Omental fat pad (tissue), 3 donors: ENCODE measurements at regions not wholly inside any gene's neighbourhood (a gene's known extent, or its start where the extent isn't known, plus 50 kb on each side); places are given as distances from the start of the nearest gene placed in this dataset.

Source experiments
- ATAC-seq: fragments of 150-250 bp; one replicate; pipeline ENCODE4 v1.9.1; 2016; ENCODE audit warnings: mild to moderate bottlenecking, moderate library complexity; ENCODE audit not compliant: low FRiP score
- DNase-seq: peaks from one replicate; pipeline ENCODE4 v3.0.0-alpha.2; 2019; ENCODE audit warnings: low spot score
- CTCF ChIP-seq, 3 donors: fragments of 450-650 bp; IDR thresholded peaks; one replicate each; pipeline ENCODE4 v1.5.1; 2016 to 2017; ENCODE audit warnings: antibody characterized with exemption in 3 of 3, mild to moderate bottlenecking in 3 of 3, moderate library complexity in 2 of 3

GRCh38 chr6:30806581-30807183 is 62.3 kb upstream of the IER3 start:
- DNase-seq (no peak), ATAC-seq (no peak)
- TF ChIP-seq CTCF (IDR thresholded peaks at IDR 0.05): no peak

GRCh38 chr6:30804333-30804732 is 60.0 kb upstream of the IER3 start:
- no peak for ATAC-seq
- no peak for TF ChIP-seq CTCF (IDR thresholded peaks at IDR 0.05)

GRCh38 chr6:30802731-30803130 is 58.4 kb upstream of the IER3 start:
- DNase-seq (no peak), ATAC-seq (no peak)
- no peak for TF ChIP-seq CTCF (IDR thresholded peaks at IDR 0.05)

More at GRCh38 chr6:30804333-30804732, 60.0 kb upstream of the IER3 start:
- DNase-seq: no peak

DNA sequence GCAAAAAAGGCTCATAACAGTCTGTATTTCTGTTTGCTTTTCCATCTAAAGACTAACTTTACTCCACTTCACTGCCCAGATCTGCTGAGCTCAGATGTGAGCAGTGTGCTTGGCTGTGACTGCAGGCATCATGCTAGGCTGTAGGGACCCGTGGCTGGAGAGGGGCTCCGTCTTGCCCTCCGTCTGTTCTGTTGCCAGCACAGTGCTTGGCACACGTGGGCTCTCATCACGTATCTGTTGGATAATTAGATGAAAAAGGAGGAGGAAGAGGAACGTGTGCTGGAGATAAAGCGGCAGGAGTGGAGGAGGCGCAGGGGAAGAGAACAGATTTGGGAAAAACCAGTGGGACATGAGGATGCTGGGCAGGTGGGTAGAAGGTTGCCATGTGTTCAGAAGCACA is 57.6 kb upstream of the IER3 start:
- no peak for TF ChIP-seq CTCF (IDR thresholded peaks at IDR 0.05)
- DNase-seq (no peak), ATAC-seq (no peak)

- DNase-seq (no peak), ATAC-seq (peak; percentile 84)
- TF ChIP-seq CTCF (IDR thresholded peaks at IDR 0.05): no peak
These were observed 56.5 kb upstream of the IER3 start for GRCh38 chr6:30800871-30801270.

DNA sequence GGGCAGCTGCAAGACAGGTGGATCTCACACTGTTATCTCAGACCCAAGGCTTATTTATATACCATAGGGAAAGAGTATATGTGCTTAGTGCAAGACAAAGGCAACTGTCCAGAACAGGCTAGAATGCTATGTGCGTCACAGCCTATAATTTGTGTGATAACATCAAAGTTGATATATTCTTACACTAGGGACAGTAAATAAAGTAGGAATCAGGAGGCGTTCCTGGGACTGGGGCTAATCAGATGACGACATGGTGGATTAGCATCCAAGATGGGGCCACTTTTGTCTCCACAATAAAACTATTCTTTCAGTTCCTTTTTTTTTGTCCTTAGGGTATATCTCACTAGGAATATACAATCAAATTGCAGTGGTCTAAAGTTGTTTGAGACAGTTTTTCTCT is 54.9 kb upstream of the IER3 start:
- DNase-seq: no peak
- no peak for TF ChIP-seq CTCF (IDR thresholded peaks at IDR 0.05)
- ATAC-seq: no peak

DNA sequence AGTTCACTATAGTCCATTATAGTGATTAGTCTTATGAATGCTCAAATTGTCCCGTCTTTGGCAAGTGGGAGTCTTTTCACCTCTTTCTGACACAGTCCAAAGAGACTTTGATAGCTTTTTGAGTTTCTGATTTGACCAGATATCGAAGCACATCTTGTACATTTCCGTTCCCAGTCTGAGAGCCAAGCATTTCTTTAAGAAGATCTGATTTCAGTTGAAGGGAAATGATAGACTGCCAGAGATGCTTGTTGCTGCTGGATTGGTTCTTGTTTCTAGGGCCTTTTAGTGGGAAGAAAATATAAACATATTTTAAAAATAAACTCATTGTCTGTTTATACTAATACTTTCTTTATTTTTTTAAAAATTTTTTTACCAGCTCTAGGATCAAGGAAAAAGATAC is 54.1 kb upstream of the IER3 start:
- DNase-seq: no peak
- ATAC-seq: no peak
- TF ChIP-seq CTCF (IDR thresholded peaks at IDR 0.05): no peak
